ENCODE measurements at regions not wholly inside any gene's neighbourhood (a gene's known extent, or its start where the extent isn't known, plus 50 kb on each side); places are given as distances from the start of the nearest gene placed in this dataset.
"Not testable (repeated sequence)": the region's sequence is repeated elsewhere in the genome, so short reads cannot be mapped to it uniquely, and the experiment has no call there.

GRCh38 chr12:24356240-24356804 is 406.9 kb upstream of the SOX5 start:
- H3K9me3 ChIP-seq (ENCODE audit: insufficient read depth, low read depth, low read length) = no peaks in the 10 kb centered on the region
- no peak overlapping the region for H3K4me3 ChIP-seq (ENCODE audit: insufficient read depth, low read depth, low read length)
- no peak for FAIRE-seq
- H4K20me1 ChIP-seq (ENCODE audit: insufficient read depth, low read length) = no peaks in the 10 kb centered on the region
- H3K4me3 Mint-ChIP-seq (ENCODE audit: unreplicated experiment) = no peak overlapping the region
- no peaks in the 10 kb centered on the region for H3K36me3 ChIP-seq (ENCODE audit: insufficient read depth, low read length)
- H3K27me3 ChIP-seq (ENCODE audit: insufficient read depth, low read length) = no peaks in the 10 kb centered on the region
- H3K27ac ChIP-seq (ENCODE audit: low read depth, low read length) = no peak overlapping the region
- no peak overlapping the region for H3K4me2 ChIP-seq (ENCODE audit: low read length)
- H2AFZ ChIP-seq (ENCODE audit: low read depth, low read length) = no peak overlapping the region
- no peaks in the 10 kb centered on the region for H3K9me3 Mint-ChIP-seq (ENCODE audit: unreplicated experiment)
- no peaks in the 10 kb centered on the region for H3K27me3 Mint-ChIP-seq (ENCODE audit: low read depth, unreplicated experiment)
- no peaks in the 10 kb centered on the region for H3K36me3 Mint-ChIP-seq (ENCODE audit: low read depth, unreplicated experiment)
- no peak overlapping the region for H3K9ac ChIP-seq (ENCODE audit: low read length)
- no peaks in the 10 kb centered on the region for H3K4me1 ChIP-seq (ENCODE audit: insufficient read depth, low read length)
- TF ChIP-seq CTCF (IDR thresholded peaks at IDR 0.05; ENCODE audit: insufficient read depth, low read depth, low read length) = no peak
- no peak for TF ChIP-seq EZH2 (IDR thresholded peaks at IDR 0.05; ENCODE audit: insufficient read depth, low read length)
- DNase-seq (ENCODE audit: low read depth) = no peak
- no peak overlapping the region for H3K27ac Mint-ChIP-seq (ENCODE audit: unreplicated experiment)
- peaks cover 9% of the 10 kb centered on the region for H3K4me1 Mint-ChIP-seq (ENCODE audit: low read depth, unreplicated experiment)
- no peaks in the 10 kb centered on the region for H3K79me2 ChIP-seq (ENCODE audit: insufficient read depth, low read length)

DNA sequence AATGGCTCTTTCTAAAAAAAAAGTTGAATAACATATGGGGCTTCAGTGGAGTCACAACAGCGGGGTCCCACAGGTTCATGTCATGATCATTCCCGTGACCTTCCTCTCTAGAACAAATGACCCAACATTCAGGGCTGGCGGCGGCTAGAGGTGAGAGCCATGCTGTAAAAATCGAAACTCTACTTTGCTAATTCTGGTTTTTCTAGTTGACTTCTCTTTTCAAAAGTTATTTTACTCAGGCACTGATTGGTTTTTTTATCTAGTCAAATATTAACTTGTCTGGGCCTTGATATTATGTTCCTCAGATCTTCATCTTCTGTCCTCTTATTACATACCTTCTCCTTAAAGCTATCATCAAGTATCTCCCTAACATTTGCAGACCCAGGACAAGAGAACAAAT is 402.9 kb upstream of the SOX5 start:
- Mint-ChIP-seq H3K36me3 (ENCODE audit: low read depth, unreplicated experiment) (no peaks in the 10 kb centered on the region), H3K27ac (ENCODE audit: unreplicated experiment) (no peak overlapping the region), H3K4me3 (ENCODE audit: unreplicated experiment) (no peak overlapping the region), H3K9me3 (ENCODE audit: unreplicated experiment) (peaks cover 5% of the 10 kb centered on the region), H3K4me1 (ENCODE audit: low read depth, unreplicated experiment) (no peaks in the 10 kb centered on the region), H3K27me3 (ENCODE audit: low read depth, unreplicated experiment) (no peaks in the 10 kb centered on the region)
- no peaks in the 10 kb centered on the region for H3K36me3 ChIP-seq (ENCODE audit: insufficient read depth, low read length)
- no peak overlapping the region for H3K9ac ChIP-seq (ENCODE audit: low read length)
- H3K27ac ChIP-seq (ENCODE audit: low read depth, low read length) = no peak overlapping the region
- DNase-seq (ENCODE audit: low read depth) = no peak
- no peak for FAIRE-seq
- H3K4me1 ChIP-seq (ENCODE audit: insufficient read depth, low read length) = no peaks in the 10 kb centered on the region
- H2AFZ ChIP-seq (ENCODE audit: low read depth, low read length) = no peak overlapping the region
- no peak overlapping the region for H3K4me3 ChIP-seq (ENCODE audit: insufficient read depth, low read depth, low read length)
- no peak overlapping the region for H3K4me2 ChIP-seq (ENCODE audit: low read length)
- H3K27me3 ChIP-seq (ENCODE audit: insufficient read depth, low read length) = no peaks in the 10 kb centered on the region
- H4K20me1 ChIP-seq (ENCODE audit: insufficient read depth, low read length) = no peaks in the 10 kb centered on the region
- TF ChIP-seq EZH2 (IDR thresholded peaks at IDR 0.05; ENCODE audit: insufficient read depth, low read length) (no peak), CTCF (IDR thresholded peaks at IDR 0.05; ENCODE audit: insufficient read depth, low read depth, low read length) (no peak)
- H3K9me3 ChIP-seq (ENCODE audit: insufficient read depth, low read depth, low read length) = no peaks in the 10 kb centered on the region
- H3K79me2 ChIP-seq (ENCODE audit: insufficient read depth, low read length) = no peaks in the 10 kb centered on the region

- H3K27me3 ChIP-seq (ENCODE audit: insufficient read depth, low read length) = no peaks in the 10 kb centered on the region
- H3K9ac ChIP-seq (ENCODE audit: low read length) = no peak overlapping the region
- no peaks in the 10 kb centered on the region for H3K9me3 ChIP-seq (ENCODE audit: insufficient read depth, low read depth, low read length)
- no peaks in the 10 kb centered on the region for H3K4me1 ChIP-seq (ENCODE audit: insufficient read depth, low read length)
- no peaks in the 10 kb centered on the region for H3K36me3 ChIP-seq (ENCODE audit: insufficient read depth, low read length)
- no peak overlapping the region for H3K4me2 ChIP-seq (ENCODE audit: low read length)
- no peak overlapping the region for H3K27ac ChIP-seq (ENCODE audit: low read depth, low read length)
- H3K4me3 ChIP-seq (ENCODE audit: insufficient read depth, low read depth, low read length) = no peak overlapping the region
- Mint-ChIP-seq H3K4me1 (ENCODE audit: low read depth, unreplicated experiment) (no peaks in the 10 kb centered on the region), H3K36me3 (ENCODE audit: low read depth, unreplicated experiment) (no peaks in the 10 kb centered on the region), H3K4me3 (ENCODE audit: unreplicated experiment) (no peak overlapping the region), H3K9me3 (ENCODE audit: unreplicated experiment) (peaks cover 5% of the 10 kb centered on the region), H3K27ac (ENCODE audit: unreplicated experiment) (no peak overlapping the region), H3K27me3 (ENCODE audit: low read depth, unreplicated experiment) (no peaks in the 10 kb centered on the region)
- no peak for DNase-seq (ENCODE audit: low read depth)
- no peak for TF ChIP-seq CTCF (IDR thresholded peaks at IDR 0.05; ENCODE audit: insufficient read depth, low read depth, low read length)
- no peak for TF ChIP-seq EZH2 (IDR thresholded peaks at IDR 0.05; ENCODE audit: insufficient read depth, low read length)
- H3K79me2 ChIP-seq (ENCODE audit: insufficient read depth, low read length) = no peaks in the 10 kb centered on the region
- no peaks in the 10 kb centered on the region for H4K20me1 ChIP-seq (ENCODE audit: insufficient read depth, low read length)
- no peak for FAIRE-seq
- H2AFZ ChIP-seq (ENCODE audit: low read depth, low read length) = no peak overlapping the region
Measured at GRCh38 chr12:24349051-24349799, 399.8 kb upstream of the SOX5 start.

DNA sequence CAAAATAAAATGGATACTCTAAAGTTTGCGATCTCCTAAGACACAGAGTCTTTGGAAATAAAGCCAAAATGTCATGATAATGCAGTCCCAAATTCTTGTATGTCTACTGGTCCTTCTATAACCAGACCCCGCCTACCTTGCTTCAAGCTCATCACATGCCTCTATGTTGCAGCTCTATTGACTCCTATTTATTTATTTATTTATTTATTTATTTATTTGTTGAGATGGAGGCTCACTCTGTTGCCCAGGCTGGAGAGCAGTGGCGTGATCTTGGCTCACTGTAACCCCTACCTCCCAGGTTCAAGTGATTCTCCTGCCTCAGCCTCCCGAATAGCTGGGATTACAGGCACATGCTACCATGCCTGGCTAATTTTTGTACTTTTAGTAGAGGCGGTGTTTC is 398.7 kb upstream of the SOX5 start:
- H3K9me3 Mint-ChIP-seq (ENCODE audit: unreplicated experiment); H3K36me3 Mint-ChIP-seq (ENCODE audit: low read depth, unreplicated experiment): not testable (repeated sequence)

More for the DNA sequence above, 398.7 kb upstream of the SOX5 start:
- not testable (repeated sequence) for H3K4me3 Mint-ChIP-seq (ENCODE audit: unreplicated experiment); H2AFZ ChIP-seq (ENCODE audit: low read depth, low read length); H3K9me3 ChIP-seq (ENCODE audit: insufficient read depth, low read depth, low read length); H3K27me3 ChIP-seq (ENCODE audit: insufficient read depth, low read length); DNase-seq (ENCODE audit: low read depth); H3K4me2 ChIP-seq (ENCODE audit: low read length); H3K4me1 ChIP-seq (ENCODE audit: insufficient read depth, low read length); H3K9ac ChIP-seq (ENCODE audit: low read length); H3K27ac Mint-ChIP-seq (ENCODE audit: unreplicated experiment); H3K36me3 ChIP-seq (ENCODE audit: insufficient read depth, low read length); H3K4me1 Mint-ChIP-seq (ENCODE audit: low read depth, unreplicated experiment); H3K79me2 ChIP-seq (ENCODE audit: insufficient read depth, low read length); FAIRE-seq; H3K4me3 ChIP-seq (ENCODE audit: insufficient read depth, low read depth, low read length); H3K27me3 Mint-ChIP-seq (ENCODE audit: low read depth, unreplicated experiment); H4K20me1 ChIP-seq (ENCODE audit: insufficient read depth, low read length); H3K27ac ChIP-seq (ENCODE audit: low read depth, low read length)
